Ecto neural progenitor cell (in vitro differentiated cells): ENCODE measurements at regions not wholly inside any gene's neighbourhood (a gene's known extent, or its start where the extent isn't known, plus 50 kb on each side); places are given as distances from the start of the nearest gene placed in this dataset.
"Not testable (repeated sequence)": the region's sequence is repeated elsewhere in the genome, so short reads cannot be mapped to it uniquely, and the experiment has no call there.

ENCODE experiments used
- DNase-seq: peaks from one replicate; pipeline ENCODE4 v3.0.0-alpha.2; 2018; ENCODE audit warnings: low spot score

GRCh38 chr11:90764691-90765090, 541.8 kb upstream of the CHORDC1 start:
- no peak for DNase-seq

GRCh38 chr11:90757849-90758494, 535.1 kb upstream of the CHORDC1 start:
- no peak for DNase-seq

- no peak for DNase-seq
Measured at GRCh38 chr11:90756617-90757016, 533.8 kb upstream of the CHORDC1 start.

GRCh38 chr11:90753546-90753945, 530.7 kb upstream of the CHORDC1 start:
- no peak for DNase-seq

- no peak for DNase-seq
Measured at GRCh38 chr11:90747057-90747456, 524.2 kb upstream of the CHORDC1 start.

- DNase-seq: no peak
Measured at GRCh38 chr11:90744169-90744568, 521.3 kb upstream of the CHORDC1 start.

- DNase-seq: no peak
Measured at GRCh38 chr11:90738799-90739198, 516.0 kb upstream of the CHORDC1 start.

- no peak for DNase-seq
Measured at GRCh38 chr11:90737444-90738050, 514.7 kb upstream of the CHORDC1 start.

GRCh38 chr11:90732486-90732885, 509.6 kb upstream of the CHORDC1 start:
- no peak for DNase-seq

GRCh38 chr11:90723475-90723874, 500.6 kb upstream of the CHORDC1 start:
- no peak for DNase-seq

- no peak for DNase-seq
Measured at GRCh38 chr11:90722552-90723190, 499.8 kb upstream of the CHORDC1 start.

GRCh38 chr11:90717522-90717921, 494.7 kb upstream of the CHORDC1 start:
- no peak for DNase-seq

- DNase-seq: no peak
Measured at GRCh38 chr11:90705661-90706060, 482.8 kb upstream of the CHORDC1 start.

- no peak for DNase-seq
Measured at GRCh38 chr11:90704510-90704909, 481.7 kb upstream of the CHORDC1 start.

GRCh38 chr11:90701716-90702115, 478.9 kb upstream of the CHORDC1 start:
- DNase-seq: no peak

- no peak for DNase-seq
Measured at GRCh38 chr11:90700789-90701439, 478.1 kb upstream of the CHORDC1 start.

GRCh38 chr11:90699791-90700400, 477.0 kb upstream of the CHORDC1 start:
- DNase-seq: no peak

GRCh38 chr11:90698238-90698637, 475.4 kb upstream of the CHORDC1 start:
- DNase-seq: no peak

- not testable (repeated sequence) for DNase-seq
Measured at GRCh38 chr11:90675496-90675895, 452.6 kb upstream of the CHORDC1 start.

GRCh38 chr11:90669094-90669493, 446.2 kb upstream of the CHORDC1 start:
- DNase-seq: no peak

GRCh38 chr11:90668502-90668901, 445.7 kb upstream of the CHORDC1 start:
- no peak for DNase-seq

GRCh38 chr11:90661233-90661632, 438.4 kb upstream of the CHORDC1 start:
- DNase-seq: no peak

GRCh38 chr11:90656171-90656570, 433.3 kb upstream of the CHORDC1 start:
- DNase-seq: no peak
